ENCODE measurements at regions not wholly inside any gene's neighbourhood (a gene's known extent, or its start where the extent isn't known, plus 50 kb on each side); places are given as distances from the start of the nearest gene placed in this dataset.

GRCh38 chr2:139876321-139876720, 1096.1 kb upstream of the NXPH2 start:
- no peak overlapping the region for H3K18ac ChIP-seq (ENCODE audit: insufficient read length, low read depth, low read length)
- H3K79me1 ChIP-seq (ENCODE audit: insufficient read depth, low read depth, low read length, poor library complexity, severe bottlenecking): no peaks in the 10 kb centered on the region
- no peak for DNase-seq
- peaks cover 0 to 4% (median 3%) of the 10 kb centered on the region in 3 experiments; a peak in 2 of 7 replicates for H3K36me3 Mint-ChIP-seq (ENCODE audit: insufficient read depth in 1 of 3, low read depth in 3 of 3)
- H3K79me2 ChIP-seq (ENCODE audit: insufficient read depth, low read length): no peaks in the 10 kb centered on the region
- H2BK12ac ChIP-seq (ENCODE audit: insufficient read length, low read depth, low read length): no peak overlapping the region
- H4K5ac ChIP-seq (ENCODE audit: insufficient read length, low read depth, low read length): no peak overlapping the region
- no peaks in the 10 kb centered on the region for H3K23me2 ChIP-seq (ENCODE audit: insufficient read length, low read depth, low read length, poor library complexity, severe bottlenecking)
- H3K9ac ChIP-seq (ENCODE audit: extremely low read depth, insufficient read length, low read length): no peak overlapping the region
- H3K27me3 ChIP-seq (ENCODE audit: insufficient read depth, low read length): no peaks in the 10 kb centered on the region
- no peaks in the 10 kb centered on the region for H3K9me3 ChIP-seq (ENCODE audit: control insufficient read depth, low read depth, low read length)
- no peak overlapping the region for H2BK15ac ChIP-seq (ENCODE audit: low read depth, low read length)
- no peak overlapping the region for H3T11ph ChIP-seq (ENCODE audit: low read length)
- no peak overlapping the region for H3K4me2 ChIP-seq (ENCODE audit: insufficient read depth, insufficient read length, low read length)
- H3K14ac ChIP-seq (ENCODE audit: insufficient read depth, low read length): no peak overlapping the region
- H3K27ac ChIP-seq (ENCODE audit: insufficient read length, low read depth, low read length): no peak overlapping the region
- no CpG with 5 or more reads among the region's 2 CpGs for WGBS (ENCODE audit: extremely low coverage, insufficient read length, low lambda C conversion rate)
- H4K8ac ChIP-seq (replicated peaks; ENCODE audit: insufficient read length, low read depth, low read length): no peak overlapping the region
- H2BK120ac ChIP-seq (ENCODE audit: low read depth, low read length, poor library complexity, severe bottlenecking): no peak overlapping the region
- H3K4me3 Mint-ChIP-seq: no peak overlapping the region
- H3K23ac ChIP-seq (ENCODE audit: insufficient read length, low read depth, low read length): no peak overlapping the region
- peaks cover 2% of the 10 kb centered on the region in 2 experiments; a peak in 3 of 5 replicates for H3K9me3 Mint-ChIP-seq
- H3K27ac Mint-ChIP-seq: no peak overlapping the region
- no peak for TF ChIP-seq CTCF (conservative IDR thresholded peaks at IDR 0.05)
- no peak overlapping the region for H2BK20ac ChIP-seq (ENCODE audit: low read depth, low read length, poor library complexity, severe bottlenecking)
- H4K91ac ChIP-seq (ENCODE audit: insufficient read length, low read depth, low read length): no peak overlapping the region
- H3K56ac ChIP-seq (ENCODE audit: insufficient read length, low read depth, low read length): no peak overlapping the region
- H3K4ac ChIP-seq (ENCODE audit: low read depth, low read length): no peak overlapping the region
- H2AFZ ChIP-seq (ENCODE audit: low read length): no peak overlapping the region
- H3K4me1 Mint-ChIP-seq: no peaks in the 10 kb centered on the region
- no peak overlapping the region for H2BK5ac ChIP-seq (ENCODE audit: insufficient read length, low read length)
- H3K27me3 Mint-ChIP-seq (ENCODE audit: low read depth): no peaks in the 10 kb centered on the region
- no peaks in the 10 kb centered on the region for H4K20me1 ChIP-seq (ENCODE audit: control insufficient read depth, insufficient read depth, insufficient read length)
- no peak overlapping the region for H2AK5ac ChIP-seq (ENCODE audit: insufficient read length, low read length)
- no peaks in the 10 kb centered on the region for H3K4me1 ChIP-seq (ENCODE audit: insufficient read depth, low read length)
